ENCODE measurements at regions not wholly inside any gene's neighbourhood (a gene's known extent, or its start where the extent isn't known, plus 50 kb on each side); places are given as distances from the start of the nearest gene placed in this dataset.

GRCh38 chr13:76656056-76656455, 230.1 kb downstream of the KCTD12 start:
- TF ChIP-seq POLR2A (IDR thresholded peaks at IDR 0.05; ENCODE audit: low read depth): no peak
- no peak for TF ChIP-seq CTCF (IDR thresholded peaks at IDR 0.05)
- no peak for TF ChIP-seq POLR2AphosphoS5 (IDR thresholded peaks at IDR 0.05)
- TF ChIP-seq EP300 (IDR thresholded peaks at IDR 0.05): no peak
